K562 (cell line): ENCODE measurements at regions not wholly inside any gene's neighbourhood (a gene's known extent, or its start where the extent isn't known, plus 50 kb on each side); places are given as distances from the start of the nearest gene placed in this dataset.

Experiments used
- ATAC-seq: fragments of 200-7000 bp; cut with Tn5 transposase; 3 replicates; pipeline ENCODE4 v1.9.1; 2020; ENCODE audit warnings: moderate library complexity
- BruUV-seq: library from RNA; stranded (reverse); fragments of 400-500 nt; replicated peaks from 2 replicates; lab custom pipeline; 2021; lab: Mats Ljungman, UMichigan
- CTCF ChIA-PET: fragments of 300-600 bp; formaldehyde crosslinking; extraction: SDS; loops from one replicate; lab custom pipeline; 2021; ENCODE audit warnings: low intra/inter-chr PET ratio; lab: Yijun Ruan, JAX
- POLR2A ChIA-PET: fragments of 300-600, 350-650 bp; sonication (Branson Sonifier 250); formaldehyde crosslinking; extraction: SDS; loops from one replicate; lab custom pipeline; 2021; ENCODE audit warnings: antibody characterized with exemption, inconsistent platforms; lab: Yijun Ruan, JAX
- DNase-seq, 4 experiments: peaks; one replicate each; pipeline versions ENCODE4 v3.0.0 to v3.0.0-alpha.2; 2011 to 2018; ENCODE audit warnings: low spot score in 3 of 4, mixed read lengths in 3 of 4; ENCODE audit errors: extremely low read depth in 1 of 4
- FAIRE-seq: peaks from 2 replicates; lab custom pipeline; 2011; peaks lifted over from hg19 to GRCh38; lab: Jason Lieb, UNC
- H2AFZ ChIP-seq: 2 replicates; pipeline ENCODE4 v1.6.0; 2011; ENCODE audit warnings: low read depth, low read length, control low read depth, inconsistent platforms
- H3K27ac ChIP-seq: fragments of 200-600 bp; 3 replicates; pipeline ENCODE4 v1.8.0; 2011; ENCODE audit warnings: low read depth, mild to moderate bottlenecking, control low read depth, inconsistent platforms, low read length, moderate library complexity, mixed read lengths; ENCODE audit errors: extremely low read depth
- H3K27me3 ChIP-seq, 2 experiments: fragments of 300-600 bp in 1 of 2; 2 replicates in 1 of 2; 3 replicates in 1 of 2; pipeline versions ENCODE4 v1.6.0 to v1.8.0; 2011; ENCODE audit warnings: inconsistent platforms in 2 of 2, low read length in 2 of 2, mild to moderate bottlenecking in 1 of 2, mixed read lengths in 1 of 2, moderate library complexity in 1 of 2; ENCODE audit not compliant: control insufficient read depth in 2 of 2, insufficient read depth in 2 of 2
- H3K36me3 ChIP-seq: fragments of 300-600 bp; 3 replicates; pipeline ENCODE4 v1.8.0; 2011; ENCODE audit warnings: mild to moderate bottlenecking, low read length, inconsistent platforms; ENCODE audit not compliant: control insufficient read depth, insufficient read depth
- H3K4me1 ChIP-seq, 2 experiments: fragments of 200-600 bp in 1 of 2; replicated peaks in 1 of 2; 2 replicates in 1 of 2; 3 replicates in 1 of 2; pipeline versions ENCODE4 v1.5.1 to v1.8.0; 2011; ENCODE audit warnings: inconsistent platforms in 2 of 2, low read length in 2 of 2, mild to moderate bottlenecking in 1 of 2, mixed read lengths in 1 of 2, moderate library complexity in 1 of 2; ENCODE audit not compliant: control insufficient read depth in 2 of 2, insufficient read depth in 2 of 2
- H3K4me2 ChIP-seq: 2 replicates; pipeline ENCODE4 v1.6.1; 2011; ENCODE audit warnings: low read length, control low read depth, inconsistent platforms, mixed read lengths; ENCODE audit not compliant: insufficient read depth
- H3K4me3 ChIP-seq: fragments of 200-600 bp; sonication (generic), shearing (Covaris generic); 2 replicates; pipeline ENCODE4 v1.5.1; 2016; ENCODE audit warnings: control low read depth, inconsistent platforms
- H3K79me2 ChIP-seq: fragments of 200-600 bp; 3 replicates; pipeline ENCODE4 v1.8.0; 2011; ENCODE audit warnings: low read length, inconsistent platforms; ENCODE audit not compliant: control insufficient read depth, insufficient read depth
- H3K9ac ChIP-seq, 2 experiments: 2 replicates each; pipeline versions ENCODE4 v1.6.0 to v1.6.1; 2011; ENCODE audit warnings: low read depth in 2 of 2, low read length in 2 of 2, control low read depth in 1 of 2, inconsistent platforms in 1 of 2, mild to moderate bottlenecking in 1 of 2, mixed read lengths in 1 of 2; ENCODE audit not compliant: insufficient read depth in 1 of 2
- H3K9me1 ChIP-seq: one replicate; pipeline ENCODE4 v1.6.0; 2011; ENCODE audit warnings: inconsistent platforms, mild to moderate bottlenecking, low read length, moderate library complexity; ENCODE audit not compliant: control insufficient read depth, insufficient read depth
- H3K9me3 ChIP-seq: replicated peaks from 2 replicates; pipeline ENCODE4 v1.5.1; 2011; ENCODE audit warnings: low read depth, low read length, inconsistent platforms; ENCODE audit not compliant: control insufficient read depth, insufficient read depth
- H4K20me1 ChIP-seq: replicated peaks from 2 replicates; pipeline ENCODE4 v1.6.1; 2011; ENCODE audit warnings: low read length, inconsistent platforms, mixed read lengths; ENCODE audit not compliant: control insufficient read depth, insufficient read depth
- FOXA3 ChIP-seq, 2 experiments: fragments of 450-650 bp in 1 of 2; sonication (generic) in 1 of 2; formaldehyde crosslinking; IDR thresholded peaks in 1 of 2; conservative IDR thresholded peaks in 1 of 2; 2 replicates each; pipeline versions ENCODE4 v1.4.0 to v1.8.0; 2020 to 2022; ENCODE audit warnings: mild to moderate bottlenecking in 2 of 2, missing genetic modification reagents in 1 of 2
- GABPA ChIP-seq: fragments of 200-800 bp; sonication (Bioruptor generic); conservative IDR thresholded peaks from 2 replicates; pipeline ENCODE4 v1.6.1; 2016; ENCODE audit warnings: low read depth, missing genetic modification characterization, missing compliant biosample characterization
- HDAC3 ChIP-seq: fragments of 450-650 bp; IDR thresholded peaks from 2 replicates; pipeline ENCODE4 v1.6.1; 2018; ENCODE audit warnings: borderline replicate concordance, mild to moderate bottlenecking, moderate library complexity; ENCODE audit not compliant: partially characterized antibody
- PHB ChIP-seq: fragments of 250-450 bp; sonication (Bioruptor Pico); IDR thresholded peaks from 2 replicates; pipeline ENCODE4 v1.5.0; 2021
- RBM15 ChIP-seq: fragments of 200-400 bp; formaldehyde crosslinking; IDR thresholded peaks from 2 replicates; pipeline ENCODE4 v1.6.1; 2018; ENCODE audit warnings: mild to moderate bottlenecking, low read length, moderate library complexity; ENCODE audit not compliant: insufficient read depth
- SRF ChIP-seq, 2 experiments: fragments of 250-450, 450-650 bp in 1 of 2; sonication (Bioruptor Pico) in 1 of 2; sonication (generic) in 1 of 2; formaldehyde crosslinking; IDR thresholded peaks; 2 replicates each; pipeline versions ENCODE4 v1.5.0 to v1.5.1; 2020 to 2022; ENCODE audit warnings: mild to moderate bottlenecking in 1 of 2, missing genetic modification reagents in 1 of 2
- ZNF134 ChIP-seq: fragments of 250-450 bp; sonication (Bioruptor Pico); conservative IDR thresholded peaks from 2 replicates; pipeline ENCODE4 v1.4.0; 2020
- ZNF707 ChIP-seq: fragments of 250-450 bp; sonication (Bioruptor Pico); conservative IDR thresholded peaks from 2 replicates; pipeline ENCODE4 v1.8.0; 2022; ENCODE audit warnings: inconsistent platforms, mild to moderate bottlenecking, moderate library complexity
- WGBS: fragments of 100-300 bp; shearing (Covaris generic); methylation state at CpG from one replicate; pipeline ENCODE4 v1.1.6; 2016; ENCODE audit warnings: low coverage, mixed read lengths; ENCODE audit not compliant: insufficient coverage; ENCODE audit errors: missing lambda C conversion rate; 5-methylcytosine and 5-hydroxymethylcytosine counted together
- in situ Hi-C: fragments of 300-500 bp; cut with MboI; formaldehyde crosslinking; loops from 4 replicates; pipeline ENCODE4 v1.15.0; 2018; ENCODE audit warnings: inconsistent platforms, mixed read lengths
- intact Hi-C: fragments of 100-400 bp; cut with micrococcal nuclease; formaldehyde crosslinking; loops from 2 replicates; pipeline ENCODE4 v1.14.2; 2022
- TF ChIP-seq, protein P1 (sequence below): fragments of 250-450 bp; sonication (Bioruptor Pico); IDR thresholded peaks from 2 replicates; pipeline ENCODE4 v1.8.0; 2022; ENCODE audit warnings: inconsistent platforms
- TF ChIP-seq, protein P2 (sequence below): sonication (generic); formaldehyde crosslinking; IDR thresholded peaks from 2 replicates; pipeline ENCODE4 v1.8.0; 2022; ENCODE audit warnings: mild to moderate bottlenecking, missing genetic modification reagents

DNA sequence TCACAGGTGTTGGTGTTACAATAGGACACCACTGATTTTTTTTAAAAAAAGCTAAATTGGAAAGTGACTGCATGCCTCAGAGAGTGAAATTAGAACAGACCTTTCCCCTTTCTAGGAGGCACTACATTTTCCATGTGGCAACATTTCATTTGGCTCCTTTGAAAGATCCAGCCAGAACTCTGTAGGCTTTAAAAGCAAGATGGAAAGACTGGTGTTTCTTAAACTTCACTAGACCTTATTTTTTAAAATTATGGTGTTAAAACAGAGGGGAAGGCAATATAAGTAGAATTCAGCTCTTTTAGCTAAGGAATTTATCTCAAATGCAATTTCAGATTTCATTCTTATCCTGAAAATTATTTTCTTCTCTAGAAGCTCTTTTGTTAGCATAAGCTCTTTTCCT lies 317.6 kb upstream of the TGFBR2 start (continued):
- TF ChIP-seq SRF (CRISPR knock-in tag; IDR thresholded peaks at IDR 0.05) (no peak), PHB (CRISPR knock-in tag) (no peak)
- TF ChIP-seq, protein P1, sequence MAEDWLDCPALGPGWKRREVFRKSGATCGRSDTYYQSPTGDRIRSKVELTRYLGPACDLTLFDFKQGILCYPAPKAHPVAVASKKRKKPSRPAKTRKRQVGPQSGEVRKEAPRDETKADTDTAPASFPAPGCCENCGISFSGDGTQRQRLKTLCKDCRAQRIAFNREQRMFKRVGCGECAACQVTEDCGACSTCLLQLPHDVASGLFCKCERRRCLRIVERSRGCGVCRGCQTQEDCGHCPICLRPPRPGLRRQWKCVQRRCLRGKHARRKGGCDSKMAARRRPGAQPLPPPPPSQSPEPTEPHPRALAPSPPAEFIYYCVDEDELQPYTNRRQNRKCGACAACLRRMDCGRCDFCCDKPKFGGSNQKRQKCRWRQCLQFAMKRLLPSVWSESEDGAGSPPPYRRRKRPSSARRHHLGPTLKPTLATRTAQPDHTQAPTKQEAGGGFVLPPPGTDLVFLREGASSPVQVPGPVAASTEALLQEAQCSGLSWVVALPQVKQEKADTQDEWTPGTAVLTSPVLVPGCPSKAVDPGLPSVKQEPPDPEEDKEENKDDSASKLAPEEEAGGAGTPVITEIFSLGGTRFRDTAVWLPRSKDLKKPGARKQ (CRISPR knock-in tag) = no peak
- TF ChIP-seq, protein P2, sequence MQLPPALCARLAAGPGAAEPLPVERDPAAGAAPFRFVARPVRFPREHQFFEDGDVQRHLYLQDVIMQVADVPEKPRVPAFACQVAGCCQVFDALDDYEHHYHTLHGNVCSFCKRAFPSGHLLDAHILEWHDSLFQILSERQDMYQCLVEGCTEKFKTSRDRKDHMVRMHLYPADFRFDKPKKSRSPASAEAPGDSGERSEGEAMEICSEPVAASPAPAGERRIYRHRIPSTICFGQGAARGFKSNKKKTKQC (CRISPR knock-in tag) = no peak

DNA sequence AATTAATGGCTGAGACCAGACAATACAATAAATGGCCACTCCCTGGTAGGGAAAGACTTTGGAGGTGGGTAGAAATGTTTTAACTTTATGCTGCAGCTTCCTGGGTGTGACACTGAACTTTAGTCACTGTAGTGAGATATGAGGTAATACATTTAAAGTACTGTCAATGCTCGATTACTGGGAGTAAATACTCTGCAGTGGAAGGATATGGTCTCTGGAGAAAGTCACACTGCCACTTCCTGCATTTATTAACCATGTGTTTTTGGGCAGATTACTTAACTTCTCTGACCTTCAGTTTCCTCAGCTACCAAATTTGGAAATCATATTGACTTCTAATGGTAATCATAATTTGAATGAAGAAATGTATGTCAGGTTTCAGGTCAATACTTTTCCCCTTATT lies 317.1 kb upstream of the TGFBR2 start:
- in situ Hi-C loops (no loop called here), intact Hi-C loops (no loop called here)
- Histone ChIP-seq H3K4me3 (no peak overlapping the region), H3K9me1 (no peaks in the 10 kb centered on the region), H3K4me1 (no peaks in the 10 kb centered on the region), H3K36me3 (no peaks in the 10 kb centered on the region), H3K79me2 (no peaks in the 10 kb centered on the region), H2AFZ (no peak overlapping the region), H4K20me1 (no peaks in the 10 kb centered on the region), H3K9me3 (0 out of 2 replicates have a peak, but pooled peaks cover 2% of the 10 kb centered on the region), H3K27ac (no peak overlapping the region), H3K9ac (no peak overlapping the region), H3K27me3 (no peaks in the 10 kb centered on the region), H3K4me2 (no peak overlapping the region)
- FAIRE-seq (no peak), ATAC-seq (no peak), DNase-seq (no peak)
- POLR2A ChIA-PET = no interaction called here
- no TSS peak for BruUV-seq
- CTCF ChIA-PET = no interaction called here
- TF ChIP-seq HDAC3 (no peak), FOXA3 (CRISPR knock-in tag; conservative IDR thresholded peaks at IDR 0.05 in 1 of 2, IDR thresholded peaks at IDR 0.05 in 1 of 2) (peak in 1 of 2 experiments; percentile 78; a peak in 2 of 4 replicates), RBM15 (no peak), ZNF134 (CRISPR knock-in tag) (peak; percentile 9; the same call in 1 of the 2 replicates), GABPA (tag) (peak; percentile 39; the same call in 1 of the 2 replicates), ZNF707 (CRISPR knock-in tag) (no peak)
- WGBS = 0% methylated on average over 1 of the region's 1 CpG
